Stimulated activated CD8-positive, alpha-beta memory T cell treated with anti-CD3 and anti-CD28 coated beads, Interleukin-15, amount 100 ng/mL, for 24 hours (primary cell): ENCODE measurements at regions not wholly inside any gene's neighbourhood (a gene's known extent, or its start where the extent isn't known, plus 50 kb on each side); places are given as distances from the start of the nearest gene placed in this dataset.
"Not testable (repeated sequence)": the region's sequence is repeated elsewhere in the genome, so short reads cannot be mapped to it uniquely, and the experiment has no call there.

ENCODE experiments used
- DNase-seq: peaks from one replicate; pipeline ENCODE4 v3.0.0-alpha.2; 2020; ENCODE audit warnings: low read depth

- DNase-seq: not testable (repeated sequence)
Observed at GRCh38 chr17:64724246-64724645, 62.1 kb upstream of the SMURF2 start.

- no peak for DNase-seq
Observed at GRCh38 chr17:64723781-64724180, 61.7 kb upstream of the SMURF2 start.

- not testable (repeated sequence) for DNase-seq
Observed at GRCh38 chr17:64721556-64721955, 59.4 kb upstream of the SMURF2 start.

GRCh38 chr17:64720253-64720652 lies 58.1 kb upstream of the SMURF2 start:
- DNase-seq: not testable (repeated sequence)

GRCh38 chr17:64719517-64719916 lies 57.4 kb upstream of the SMURF2 start:
- not testable (repeated sequence) for DNase-seq

- DNase-seq: not testable (repeated sequence)
Observed at GRCh38 chr17:64718816-64719215, 56.7 kb upstream of the SMURF2 start.

GRCh38 chr17:64718058-64718457 lies 56.0 kb upstream of the SMURF2 start:
- DNase-seq: no peak

GRCh38 chr17:64716496-64716895 lies 54.4 kb upstream of the SMURF2 start:
- not testable (repeated sequence) for DNase-seq

GRCh38 chr17:64713786-64714185 lies 51.7 kb upstream of the SMURF2 start:
- DNase-seq: not testable (repeated sequence)

- DNase-seq: not testable (repeated sequence)
Observed at GRCh38 chr17:64712557-64713351, 50.6 kb upstream of the SMURF2 start.
